SK-N-SH treated with all-trans-retinoic acid at 6 μM for 48 hours (cell line): ENCODE measurements at regions not wholly inside any gene's neighbourhood (a gene's known extent, or its start where the extent isn't known, plus 50 kb on each side); places are given as distances from the start of the nearest gene placed in this dataset.

Experiments
- ATAC-seq: fragments of 200-7000 bp; cut with Tn5 transposase; 3 replicates; pipeline ENCODE4 v1.9.1; 2020; ENCODE audit warnings: mild to moderate bottlenecking, moderate library complexity
- ARNTL ChIP-seq: fragments of 450-650 bp; formaldehyde crosslinking; IDR thresholded peaks from 2 replicates; pipeline ENCODE4 v1.5.0; 2020; ENCODE audit warnings: low read depth, mild to moderate bottlenecking, moderate library complexity, borderline replicate concordance
- BACH2 ChIP-seq: fragments of 250-450 bp; sonication (Bioruptor Pico); IDR thresholded peaks from 2 replicates; pipeline ENCODE4 v1.9.0; 2021; ENCODE audit warnings: mild to moderate bottlenecking, borderline replicate concordance
- CSDC2 ChIP-seq: fragments of 250-450 bp; sonication (Bioruptor Pico); IDR thresholded peaks from 2 replicates; pipeline ENCODE4 v1.5.0; 2020; ENCODE audit warnings: mild to moderate bottlenecking, moderate library complexity
- ESRRG ChIP-seq: fragments of 250-450 bp; sonication (Bioruptor Pico); IDR thresholded peaks from 2 replicates; pipeline ENCODE4 v1.6.1; 2021; ENCODE audit warnings: mild to moderate bottlenecking
- GLIS3 ChIP-seq: fragments of 250-450 bp; sonication (Bioruptor Pico); IDR thresholded peaks from 2 replicates; pipeline ENCODE4 v1.5.0; 2020; ENCODE audit warnings: mild to moderate bottlenecking, moderate library complexity
- ISL1 ChIP-seq: fragments of 250-450 bp; sonication (Bioruptor Pico); IDR thresholded peaks from 2 replicates; pipeline ENCODE4 v2.1.2; 2022; ENCODE audit warnings: mild to moderate bottlenecking, moderate library complexity
- OSR1 ChIP-seq: fragments of 250-450 bp; sonication (Bioruptor Pico); IDR thresholded peaks from 2 replicates; pipeline ENCODE4 v1.8.0; 2022; ENCODE audit warnings: moderate library complexity, mild to moderate bottlenecking, inconsistent platforms
- PPARA ChIP-seq: fragments of 250-450 bp; sonication (Bioruptor Pico); IDR thresholded peaks from 2 replicates; pipeline ENCODE4 v1.5.0; 2020; ENCODE audit warnings: mild to moderate bottlenecking, borderline replicate concordance
- RARB ChIP-seq: fragments of 250-450 bp; sonication (Bioruptor Pico); IDR thresholded peaks from 2 replicates; pipeline ENCODE4 v1.8.0; 2021; ENCODE audit warnings: mild to moderate bottlenecking, moderate library complexity
- TCF4 ChIP-seq: fragments of 250-450 bp; sonication (Bioruptor Pico); IDR thresholded peaks from 2 replicates; pipeline ENCODE4 v1.8.0; 2021; ENCODE audit warnings: mild to moderate bottlenecking, moderate library complexity, borderline replicate concordance
- TOX ChIP-seq: fragments of 250-450 bp; sonication (Bioruptor Pico); IDR thresholded peaks from 2 replicates; pipeline ENCODE4 v1.8.0; 2021; ENCODE audit warnings: mild to moderate bottlenecking, moderate library complexity, borderline replicate concordance
- ZC3H10 ChIP-seq: fragments of 250-450 bp; sonication (Bioruptor Pico); IDR thresholded peaks from 2 replicates; pipeline ENCODE4 v1.5.1; 2021; ENCODE audit warnings: mild to moderate bottlenecking, moderate library complexity
- ZFP3 ChIP-seq: fragments of 250-450 bp; sonication (Bioruptor Pico); IDR thresholded peaks from 2 replicates; pipeline ENCODE4 v1.5.0; 2020; ENCODE audit warnings: mild to moderate bottlenecking, moderate library complexity
- ZFP30 ChIP-seq: fragments of 450-650 bp; formaldehyde crosslinking; IDR thresholded peaks from 2 replicates; pipeline ENCODE4 v1.5.0; 2022; ENCODE audit warnings: mild to moderate bottlenecking, moderate library complexity
- ZNF565 ChIP-seq: fragments of 450-650 bp; formaldehyde crosslinking; conservative IDR thresholded peaks from 2 replicates; pipeline ENCODE4 v1.5.0; 2020; ENCODE audit warnings: low read depth, mild to moderate bottlenecking, moderate library complexity
- ZNF70 ChIP-seq: fragments of 450-650 bp; formaldehyde crosslinking; IDR thresholded peaks from 2 replicates; pipeline ENCODE4 v1.5.0; 2020; ENCODE audit warnings: mild to moderate bottlenecking, moderate library complexity
- ZNF8 ChIP-seq: fragments of 450-650 bp; formaldehyde crosslinking; IDR thresholded peaks from 2 replicates; pipeline ENCODE4 v1.5.0; 2020; ENCODE audit warnings: mild to moderate bottlenecking, moderate library complexity
- TF ChIP-seq, protein P1 (sequence below): fragments of 250-450 bp; sonication (Bioruptor Pico); IDR thresholded peaks from 2 replicates; pipeline ENCODE4 v1.5.1; 2021; ENCODE audit warnings: mild to moderate bottlenecking, moderate library complexity
- TF ChIP-seq, protein P2 (sequence below): fragments of 250-450 bp; sonication (Bioruptor Pico); IDR thresholded peaks from 2 replicates; pipeline ENCODE4 v1.8.0; 2021; ENCODE audit warnings: low read depth, mild to moderate bottlenecking, moderate library complexity, borderline replicate concordance
- TF ChIP-seq, protein P3 (sequence below): fragments of 250-450 bp; sonication (Bioruptor Pico); IDR thresholded peaks from 2 replicates; pipeline ENCODE4 v1.8.0; 2020; ENCODE audit warnings: mild to moderate bottlenecking, moderate library complexity, borderline replicate concordance
- TF ChIP-seq, protein P4 (sequence below): fragments of 250-450 bp; sonication (Bioruptor Pico); IDR thresholded peaks from 2 replicates; pipeline ENCODE4 v1.5.0; 2020; ENCODE audit warnings: mild to moderate bottlenecking, moderate library complexity

DNA sequence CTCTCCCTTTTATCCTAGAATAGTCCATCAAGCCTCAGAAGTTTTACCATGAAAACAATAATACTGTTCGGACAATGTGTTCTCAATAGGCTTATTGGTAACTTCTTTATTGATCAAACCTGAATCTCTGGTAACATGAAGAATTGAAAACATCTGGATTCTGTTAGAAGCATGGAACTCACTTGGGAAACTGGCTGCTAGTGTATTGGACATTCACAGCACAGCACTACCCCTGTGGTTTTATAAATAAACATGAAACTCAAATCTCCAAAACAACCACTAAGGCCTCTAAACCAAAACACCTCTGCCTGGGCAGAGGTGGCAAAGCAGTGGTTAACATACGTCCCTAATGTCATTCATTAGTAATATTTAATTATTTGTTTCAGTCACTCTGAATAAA, 157.6 kb upstream of the KCNQ5 start (continued):
- TF ChIP-seq OSR1 (CRISPR knock-in tag), result no peak
- no peak for TF ChIP-seq BACH2 (CRISPR knock-in tag)
- no peak for TF ChIP-seq RARB (CRISPR knock-in tag)
- TF ChIP-seq, protein P1, sequence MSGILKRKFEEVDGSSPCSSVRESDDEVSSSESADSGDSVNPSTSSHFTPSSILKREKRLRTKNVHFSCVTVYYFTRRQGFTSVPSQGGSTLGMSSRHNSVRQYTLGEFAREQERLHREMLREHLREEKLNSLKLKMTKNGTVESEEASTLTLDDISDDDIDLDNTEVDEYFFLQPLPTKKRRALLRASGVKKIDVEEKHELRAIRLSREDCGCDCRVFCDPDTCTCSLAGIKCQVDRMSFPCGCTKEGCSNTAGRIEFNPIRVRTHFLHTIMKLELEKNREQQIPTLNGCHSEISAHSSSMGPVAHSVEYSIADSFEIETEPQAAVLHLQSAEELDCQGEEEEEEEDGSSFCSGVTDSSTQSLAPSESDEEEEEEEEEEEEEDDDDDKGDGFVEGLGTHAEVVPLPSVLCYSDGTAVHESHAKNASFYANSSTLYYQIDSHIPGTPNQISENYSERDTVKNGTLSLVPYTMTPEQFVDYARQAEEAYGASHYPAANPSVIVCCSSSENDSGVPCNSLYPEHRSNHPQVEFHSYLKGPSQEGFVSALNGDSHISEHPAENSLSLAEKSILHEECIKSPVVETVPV (CRISPR knock-in tag), result no peak
- TF ChIP-seq ZNF565 (CRISPR knock-in tag), result no peak
- TF ChIP-seq ISL1, result no peak
- no peak for TF ChIP-seq ZFP30

DNA sequence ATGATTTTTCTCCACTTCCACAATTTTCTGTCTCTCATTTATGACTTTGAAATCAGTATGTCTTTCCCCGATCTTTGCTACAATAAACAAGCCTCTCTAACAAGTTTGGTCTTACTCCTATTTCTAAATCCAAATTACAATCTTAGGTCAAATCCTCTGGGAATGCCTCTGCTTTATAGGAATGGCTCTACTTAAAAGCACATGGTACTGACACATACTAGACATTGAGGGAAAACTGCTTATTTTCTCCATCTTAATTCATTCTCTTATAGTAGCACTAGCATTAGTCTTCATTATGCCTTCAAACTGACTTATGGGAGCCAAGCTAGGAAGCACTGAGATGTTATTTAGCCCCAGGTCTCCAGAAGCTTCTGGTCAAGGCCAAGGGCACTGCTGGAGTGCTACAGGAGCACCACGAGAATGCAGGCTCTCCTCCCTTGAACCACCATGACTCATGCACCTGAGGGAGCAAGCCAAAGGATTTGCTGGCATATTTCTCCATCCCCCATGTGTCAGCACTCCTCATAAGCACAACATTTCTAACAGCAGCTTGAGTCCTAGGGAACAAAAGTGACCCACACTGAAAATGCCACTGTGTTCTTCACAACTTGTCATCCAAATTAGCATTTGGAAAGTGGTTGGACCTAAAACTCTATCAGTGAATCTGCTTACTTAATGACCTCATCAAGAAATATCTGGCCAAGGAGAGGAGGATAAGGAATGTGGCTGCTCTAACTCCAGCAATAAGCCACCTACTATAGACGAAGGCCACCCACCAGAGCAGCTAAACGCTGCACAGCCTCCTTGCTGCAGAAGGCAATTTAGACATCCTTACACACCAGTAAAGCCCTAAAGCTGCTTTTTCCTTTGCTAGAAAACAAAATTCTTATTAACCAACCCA, 156.8 kb upstream of the KCNQ5 start:
- TF ChIP-seq RARB (CRISPR knock-in tag) (no peak), BACH2 (CRISPR knock-in tag) (no peak), PPARA (CRISPR knock-in tag) (no peak), ZC3H10 (CRISPR knock-in tag) (no peak), TCF4 (CRISPR knock-in tag) (no peak), GLIS3 (CRISPR knock-in tag) (no peak), ARNTL (CRISPR knock-in tag) (no peak), ESRRG (CRISPR knock-in tag) (no peak), ZNF8 (CRISPR knock-in tag) (no peak), ZNF565 (CRISPR knock-in tag) (no peak)
- TF ChIP-seq, protein P2, sequence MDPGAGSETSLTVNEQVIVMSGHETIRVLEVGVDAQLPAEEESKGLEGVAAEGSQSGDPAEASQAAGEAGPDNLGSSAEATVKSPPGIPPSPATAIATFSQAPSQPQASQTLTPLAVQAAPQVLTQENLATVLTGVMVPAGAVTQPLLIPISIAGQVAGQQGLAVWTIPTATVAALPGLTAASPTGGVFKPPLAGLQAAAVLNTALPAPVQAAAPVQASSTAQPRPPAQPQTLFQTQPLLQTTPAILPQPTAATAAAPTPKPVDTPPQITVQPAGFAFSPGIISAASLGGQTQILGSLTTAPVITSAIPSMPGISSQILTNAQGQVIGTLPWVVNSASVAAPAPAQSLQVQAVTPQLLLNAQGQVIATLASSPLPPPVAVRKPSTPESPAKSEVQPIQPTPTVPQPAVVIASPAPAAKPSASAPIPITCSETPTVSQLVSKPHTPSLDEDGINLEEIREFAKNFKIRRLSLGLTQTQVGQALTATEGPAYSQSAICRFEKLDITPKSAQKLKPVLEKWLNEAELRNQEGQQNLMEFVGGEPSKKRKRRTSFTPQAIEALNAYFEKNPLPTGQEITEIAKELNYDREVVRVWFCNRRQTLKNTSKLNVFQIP (CRISPR knock-in tag), result no peak
- TF ChIP-seq, protein P1 (CRISPR knock-in tag), result no peak
- ATAC-seq, result peak; percentile 87

DNA sequence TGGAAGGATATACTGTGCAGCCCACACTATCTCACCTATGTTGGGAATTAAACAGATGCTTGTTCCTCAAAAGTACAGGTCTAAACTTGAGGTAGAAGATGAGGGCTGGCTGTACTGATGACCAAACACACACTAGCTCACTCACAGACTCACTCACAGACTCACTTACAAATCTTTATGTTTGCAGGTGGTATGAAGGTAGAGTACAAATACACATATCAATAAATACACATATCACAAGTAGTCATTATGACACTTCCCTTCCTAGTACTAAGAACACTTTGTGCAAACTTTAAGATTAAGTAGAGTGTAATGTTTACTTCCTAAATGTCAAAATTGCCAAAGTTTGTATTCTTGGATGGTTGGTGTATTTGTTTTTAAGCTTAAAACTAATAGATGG, 155.4 kb upstream of the KCNQ5 start:
- no peak for ATAC-seq
- TF ChIP-seq GLIS3 (CRISPR knock-in tag) (no peak), TCF4 (CRISPR knock-in tag) (no peak), ZNF70 (CRISPR knock-in tag) (no peak), RARB (CRISPR knock-in tag) (no peak), ZFP30 (no peak), ZFP3 (CRISPR knock-in tag) (no peak), ZNF8 (CRISPR knock-in tag) (no peak), ESRRG (CRISPR knock-in tag) (no peak), TOX (no peak), PPARA (CRISPR knock-in tag) (no peak), OSR1 (CRISPR knock-in tag) (no peak), ZC3H10 (CRISPR knock-in tag) (no peak), ZNF565 (CRISPR knock-in tag) (no peak), ISL1 (no peak), CSDC2 (no peak)
- TF ChIP-seq, protein P2 (CRISPR knock-in tag), result no peak
- TF ChIP-seq, protein P3, sequence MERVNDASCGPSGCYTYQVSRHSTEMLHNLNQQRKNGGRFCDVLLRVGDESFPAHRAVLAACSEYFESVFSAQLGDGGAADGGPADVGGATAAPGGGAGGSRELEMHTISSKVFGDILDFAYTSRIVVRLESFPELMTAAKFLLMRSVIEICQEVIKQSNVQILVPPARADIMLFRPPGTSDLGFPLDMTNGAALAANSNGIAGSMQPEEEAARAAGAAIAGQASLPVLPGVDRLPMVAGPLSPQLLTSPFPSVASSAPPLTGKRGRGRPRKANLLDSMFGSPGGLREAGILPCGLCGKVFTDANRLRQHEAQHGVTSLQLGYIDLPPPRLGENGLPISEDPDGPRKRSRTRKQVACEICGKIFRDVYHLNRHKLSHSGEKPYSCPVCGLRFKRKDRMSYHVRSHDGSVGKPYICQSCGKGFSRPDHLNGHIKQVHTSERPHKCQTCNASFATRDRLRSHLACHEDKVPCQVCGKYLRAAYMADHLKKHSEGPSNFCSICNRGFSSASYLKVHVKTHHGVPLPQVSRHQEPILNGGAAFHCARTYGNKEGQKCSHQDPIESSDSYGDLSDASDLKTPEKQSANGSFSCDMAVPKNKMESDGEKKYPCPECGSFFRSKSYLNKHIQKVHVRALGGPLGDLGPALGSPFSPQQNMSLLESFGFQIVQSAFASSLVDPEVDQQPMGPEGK, result no peak
- TF ChIP-seq, protein P4, sequence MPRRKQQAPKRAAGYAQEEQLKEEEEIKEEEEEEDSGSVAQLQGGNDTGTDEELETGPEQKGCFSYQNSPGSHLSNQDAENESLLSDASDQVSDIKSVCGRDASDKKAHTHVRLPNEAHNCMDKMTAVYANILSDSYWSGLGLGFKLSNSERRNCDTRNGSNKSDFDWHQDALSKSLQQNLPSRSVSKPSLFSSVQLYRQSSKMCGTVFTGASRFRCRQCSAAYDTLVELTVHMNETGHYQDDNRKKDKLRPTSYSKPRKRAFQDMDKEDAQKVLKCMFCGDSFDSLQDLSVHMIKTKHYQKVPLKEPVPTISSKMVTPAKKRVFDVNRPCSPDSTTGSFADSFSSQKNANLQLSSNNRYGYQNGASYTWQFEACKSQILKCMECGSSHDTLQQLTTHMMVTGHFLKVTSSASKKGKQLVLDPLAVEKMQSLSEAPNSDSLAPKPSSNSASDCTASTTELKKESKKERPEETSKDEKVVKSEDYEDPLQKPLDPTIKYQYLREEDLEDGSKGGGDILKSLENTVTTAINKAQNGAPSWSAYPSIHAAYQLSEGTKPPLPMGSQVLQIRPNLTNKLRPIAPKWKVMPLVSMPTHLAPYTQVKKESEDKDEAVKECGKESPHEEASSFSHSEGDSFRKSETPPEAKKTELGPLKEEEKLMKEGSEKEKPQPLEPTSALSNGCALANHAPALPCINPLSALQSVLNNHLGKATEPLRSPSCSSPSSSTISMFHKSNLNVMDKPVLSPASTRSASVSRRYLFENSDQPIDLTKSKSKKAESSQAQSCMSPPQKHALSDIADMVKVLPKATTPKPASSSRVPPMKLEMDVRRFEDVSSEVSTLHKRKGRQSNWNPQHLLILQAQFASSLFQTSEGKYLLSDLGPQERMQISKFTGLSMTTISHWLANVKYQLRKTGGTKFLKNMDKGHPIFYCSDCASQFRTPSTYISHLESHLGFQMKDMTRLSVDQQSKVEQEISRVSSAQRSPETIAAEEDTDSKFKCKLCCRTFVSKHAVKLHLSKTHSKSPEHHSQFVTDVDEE (CRISPR knock-in tag), result no peak
- TF ChIP-seq, all 23 proteins: peak for 0
